ENCODE measurements at regions not wholly inside any gene's neighbourhood (a gene's known extent, or its start where the extent isn't known, plus 50 kb on each side); places are given as distances from the start of the nearest gene placed in this dataset.

DNA sequence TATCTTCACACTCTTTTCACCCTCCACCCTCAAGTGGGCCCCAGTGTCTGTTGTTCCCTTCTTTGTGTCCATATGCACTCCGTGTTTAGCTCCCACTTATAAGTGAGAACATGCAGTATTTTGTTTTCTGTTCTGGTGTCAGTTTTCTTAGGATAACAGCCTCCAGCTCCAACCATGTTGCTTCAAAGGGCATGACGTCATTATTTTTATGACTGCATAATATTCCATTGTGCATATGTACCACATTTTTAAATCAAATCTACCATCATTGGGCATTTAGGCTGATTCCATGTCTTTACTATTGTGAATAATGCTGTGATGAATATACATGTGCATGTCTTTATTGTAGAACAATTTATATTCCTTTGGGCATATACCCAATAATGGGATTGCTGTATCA, 140.3 kb downstream of the LYPLAL1 start:
- DNase-seq: no peak

DNA sequence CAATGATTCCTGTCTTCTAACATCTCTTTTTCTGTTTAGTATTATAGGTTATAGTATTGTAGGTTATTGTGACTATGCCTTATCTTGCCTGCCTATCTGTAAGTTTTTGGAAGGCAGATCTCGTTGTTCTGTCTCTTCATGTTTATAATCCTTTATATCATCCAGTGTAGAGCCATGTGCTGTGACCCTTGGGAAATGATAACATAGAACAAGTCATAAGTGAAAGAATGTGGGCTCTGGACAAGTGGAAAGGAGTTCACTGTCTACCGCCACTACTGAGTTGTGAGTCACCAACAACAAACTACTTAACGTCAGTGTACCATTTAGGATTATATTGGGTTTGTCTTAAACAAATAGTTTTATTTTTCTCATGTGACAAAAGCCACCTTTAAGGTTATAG, 139.3 kb downstream of the LYPLAL1 start:
- DNase-seq: no peak

- DNase-seq: no peak
Measured at GRCh38 chr1:219310181-219310728, 136.6 kb downstream of the LYPLAL1 start.

- DNase-seq: no peak
Measured at GRCh38 chr1:219308367-219308766, 134.7 kb downstream of the LYPLAL1 start.

DNA sequence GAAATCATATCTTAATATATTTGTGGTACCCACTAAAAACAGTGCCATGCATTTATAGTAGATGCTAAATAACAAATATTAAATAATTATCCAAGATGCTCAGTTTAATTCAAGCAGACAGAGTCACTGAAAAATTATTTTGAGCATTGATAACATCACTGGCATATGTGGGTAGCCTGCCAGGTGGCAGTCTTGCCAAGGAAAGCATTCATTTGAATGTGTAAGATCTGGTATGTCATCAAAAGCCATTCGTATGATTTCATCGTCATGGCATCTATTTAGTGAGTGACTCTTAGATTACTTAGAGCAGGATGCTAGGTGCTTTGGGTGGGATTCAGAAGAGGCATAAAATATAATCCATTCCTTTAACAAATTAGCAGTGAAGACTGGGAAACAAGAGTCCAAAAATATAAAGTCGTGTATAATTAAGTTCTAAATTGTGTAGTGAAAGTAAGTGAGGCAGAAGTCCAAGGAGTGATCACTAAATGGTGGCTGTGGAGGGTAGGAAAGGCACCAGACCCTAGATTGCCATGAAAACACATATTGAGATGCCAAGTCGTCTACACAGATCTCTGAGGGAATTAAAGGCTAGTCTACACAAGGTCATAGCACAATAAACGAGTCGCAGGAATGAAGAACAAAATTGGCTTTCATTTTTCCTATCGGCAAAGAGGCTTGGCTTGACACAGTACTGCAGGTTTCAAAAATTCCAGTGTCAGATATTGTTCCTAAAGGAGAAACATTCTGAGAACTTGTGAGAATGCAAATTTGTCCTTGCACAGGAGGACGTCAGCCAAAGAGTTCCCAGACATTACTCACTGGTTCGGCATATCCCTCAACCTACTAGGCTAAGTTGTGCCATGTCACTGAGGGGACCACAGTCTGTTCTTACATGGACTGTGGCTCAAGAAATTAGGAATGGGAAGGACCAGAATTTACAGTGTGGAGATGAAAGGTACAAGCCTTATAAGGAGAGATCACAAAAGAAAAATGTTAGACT, 130.8 kb downstream of the LYPLAL1 start:
- DNase-seq: no peak

GRCh38 chr1:219302697-219303096, 129.0 kb downstream of the LYPLAL1 start:
- DNase-seq: no peak

DNA sequence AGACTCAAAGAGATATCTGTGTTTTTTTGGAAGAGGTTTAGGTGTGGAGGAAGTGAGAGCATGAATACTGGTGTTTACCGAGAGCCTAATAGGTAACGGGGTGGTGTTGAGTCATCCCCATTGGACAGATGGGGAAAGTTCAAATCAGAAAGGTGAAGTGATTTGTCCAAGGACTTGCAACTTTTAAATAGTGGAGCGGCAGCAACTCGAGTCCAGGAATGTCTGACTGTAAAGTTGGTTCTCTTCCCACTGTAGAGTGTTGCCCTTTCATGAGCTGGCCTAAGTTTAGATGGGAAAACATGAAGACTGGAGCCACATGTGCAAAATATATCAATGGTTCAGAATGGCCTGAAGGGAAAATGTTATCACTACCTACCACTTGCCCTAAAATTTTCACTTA, 125.7 kb downstream of the LYPLAL1 start:
- DNase-seq: no peak

- no peak for DNase-seq
Measured at GRCh38 chr1:219298571-219299148, 125.0 kb downstream of the LYPLAL1 start.

DNA sequence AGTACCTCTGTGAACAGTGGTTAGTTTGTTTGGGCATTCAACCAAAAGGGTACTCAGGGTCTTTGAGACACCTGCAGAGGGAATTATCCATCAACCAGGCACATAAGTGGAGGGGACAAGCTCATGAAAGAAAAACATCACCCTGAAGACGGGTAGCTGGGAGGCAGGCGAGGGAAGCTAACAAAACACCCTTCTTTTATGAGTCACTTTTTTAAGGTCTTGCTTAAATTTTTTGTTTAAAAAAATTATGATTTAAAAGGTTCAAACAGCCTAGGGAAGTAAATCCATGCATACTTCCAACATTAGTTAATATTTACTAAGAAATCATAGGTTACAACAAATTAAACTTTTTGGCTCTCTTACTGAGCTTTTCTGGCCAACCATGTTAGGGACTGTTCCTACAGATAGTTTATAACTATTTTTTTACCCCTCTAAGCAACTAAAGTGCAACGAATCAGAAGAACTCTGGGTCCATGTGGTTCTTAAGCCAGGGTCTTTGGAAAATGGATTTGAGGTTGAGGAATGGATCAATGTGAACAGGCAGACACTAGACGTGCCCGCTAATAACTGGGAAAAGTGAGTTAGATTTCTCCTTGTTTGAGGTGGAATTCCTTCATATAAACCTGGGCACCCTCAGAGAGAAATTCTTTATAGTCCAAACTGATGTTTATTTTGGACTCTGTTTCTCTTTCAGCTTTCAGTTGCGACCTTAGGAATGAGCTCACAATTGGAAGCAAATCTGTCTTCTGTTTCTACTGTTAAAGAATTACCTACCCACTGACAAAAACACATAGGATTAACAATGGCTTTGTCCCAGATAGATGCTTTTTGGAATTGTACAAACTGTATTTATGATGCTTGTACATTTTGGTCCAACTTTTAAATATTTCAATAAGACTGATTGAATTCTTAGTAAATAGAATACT, 123.0 kb downstream of the LYPLAL1 start:
- no peak for DNase-seq

DNA sequence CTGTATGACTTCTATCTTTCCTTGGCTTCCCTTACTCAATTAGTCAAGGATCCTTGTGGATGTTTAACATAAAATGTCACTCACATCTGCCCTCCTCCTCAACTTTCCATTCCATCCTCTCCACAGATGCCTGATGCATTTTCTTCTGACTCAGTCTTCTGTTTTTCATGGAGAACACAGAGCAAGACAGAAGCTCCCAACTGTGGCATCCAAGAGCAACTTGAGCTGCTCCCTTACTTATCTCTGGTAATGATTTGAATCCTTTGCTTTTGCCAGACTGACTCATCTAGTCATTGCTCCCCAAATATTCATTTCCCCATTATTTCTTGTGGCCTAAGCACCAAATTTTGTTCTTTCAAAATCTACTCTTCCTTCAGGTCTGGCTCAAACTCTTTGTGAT, 120.6 kb downstream of the LYPLAL1 start:
- DNase-seq: no peak

GRCh38 chr1:219293410-219293809, 119.7 kb downstream of the LYPLAL1 start:
- DNase-seq: no peak

GRCh38 chr1:219292999-219293398, 119.3 kb downstream of the LYPLAL1 start:
- DNase-seq: no peak

DNA sequence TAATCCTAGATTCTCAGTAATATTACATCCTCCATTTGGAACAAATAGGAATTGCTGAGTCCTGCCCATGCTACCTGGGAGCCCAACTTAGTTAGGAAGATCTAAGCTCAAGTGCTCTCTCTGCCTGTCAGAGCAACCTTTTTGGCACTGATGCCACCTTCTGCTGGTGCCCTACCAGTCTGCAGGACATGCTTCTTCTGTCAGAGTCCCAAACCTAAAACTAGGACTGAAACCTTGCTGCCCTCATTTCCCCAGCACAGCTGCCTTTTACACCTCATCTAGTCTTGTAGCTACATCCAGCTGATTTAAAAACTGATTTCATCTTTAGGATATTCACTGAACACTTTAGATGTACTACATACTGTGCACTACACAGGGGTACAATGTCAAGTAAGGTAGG, 118.7 kb downstream of the LYPLAL1 start:
- DNase-seq: no peak

GRCh38 chr1:219289171-219289570, 115.5 kb downstream of the LYPLAL1 start:
- no peak for DNase-seq

- DNase-seq: no peak
Measured at GRCh38 chr1:219283541-219283940, 109.9 kb downstream of the LYPLAL1 start.

- DNase-seq: no peak
Measured at GRCh38 chr1:219281831-219282230, 108.2 kb downstream of the LYPLAL1 start.

- DNase-seq: no peak
Measured at GRCh38 chr1:219279017-219279770, 105.5 kb downstream of the LYPLAL1 start.

- DNase-seq: no peak
Measured at GRCh38 chr1:219278288-219278687, 104.6 kb downstream of the LYPLAL1 start.

DNA sequence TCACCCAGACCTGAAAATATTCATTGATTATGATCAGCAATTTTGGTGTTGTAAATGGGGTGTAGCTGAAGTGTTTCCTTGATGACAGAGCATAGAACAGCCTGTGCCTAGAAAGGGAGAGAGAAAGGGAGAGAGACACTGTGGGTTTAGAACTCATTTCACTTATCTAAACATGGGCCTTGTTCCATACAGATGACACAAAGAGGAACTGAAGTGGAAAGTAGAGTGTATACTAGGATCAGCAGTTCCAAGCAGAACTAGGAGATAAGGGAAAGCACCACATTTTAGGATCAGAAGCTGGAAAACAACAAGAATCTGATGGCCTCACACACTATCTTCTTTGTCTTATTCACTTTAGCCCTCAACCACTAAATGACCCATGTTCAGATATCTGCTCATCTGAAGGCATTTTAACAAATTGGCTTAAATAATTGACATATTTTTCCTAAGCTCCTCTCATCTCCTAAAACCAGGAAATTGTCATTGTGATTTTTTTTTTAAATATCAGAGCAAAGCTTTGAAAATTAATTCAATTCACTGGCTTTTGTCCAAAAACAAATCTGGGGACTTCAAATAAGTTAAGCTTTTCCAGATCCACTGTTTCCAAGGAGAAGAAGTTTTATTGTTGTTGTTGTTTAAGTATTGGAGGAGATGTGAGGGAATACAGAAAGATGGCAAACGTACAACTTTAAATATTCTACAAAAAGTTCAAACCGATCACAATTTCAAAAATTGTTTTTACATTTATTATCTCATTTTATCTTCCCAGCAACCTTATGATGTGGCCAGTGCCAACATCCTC, 103.8 kb downstream of the LYPLAL1 start:
- no peak for DNase-seq

DNA sequence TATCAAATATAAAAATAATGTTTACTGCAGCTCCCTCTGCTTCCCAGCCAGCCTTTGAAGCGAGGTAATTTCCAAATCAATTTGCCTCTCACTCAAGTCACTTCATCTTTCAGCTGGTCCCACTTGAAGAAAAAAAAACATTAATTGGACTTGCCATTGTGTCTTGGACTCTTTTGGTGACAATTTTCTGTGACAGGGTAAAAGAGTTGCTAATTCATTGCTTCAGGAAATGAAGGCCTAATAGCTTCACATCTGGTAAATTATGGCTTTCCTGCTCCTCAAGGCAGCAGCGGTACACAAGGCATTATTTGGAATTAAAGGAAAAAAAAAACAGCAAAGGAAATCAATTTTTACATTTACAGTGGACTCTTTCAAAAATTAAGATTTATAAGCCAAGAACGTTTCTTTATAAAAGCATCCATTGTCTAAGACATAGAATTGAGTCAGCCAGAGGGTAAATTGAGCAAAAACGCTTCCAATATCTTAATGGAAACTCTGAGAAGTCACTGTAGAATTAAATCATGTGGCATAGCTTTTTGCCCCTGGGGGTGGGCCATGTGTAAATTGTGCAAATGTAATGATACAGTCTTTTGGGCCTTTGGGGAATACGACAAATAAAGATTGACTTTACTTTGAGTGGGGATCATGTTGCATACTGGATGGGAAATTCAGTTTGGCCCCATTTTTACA, 102.5 kb downstream of the LYPLAL1 start:
- DNase-seq: no peak

All from renal pelvis (tissue), 1 donor.